ENCODE measurements at regions not wholly inside any gene's neighbourhood (a gene's known extent, or its start where the extent isn't known, plus 50 kb on each side); places are given as distances from the start of the nearest gene placed in this dataset.

- H2BK5ac ChIP-seq (ENCODE audit: low read depth, low read length): no peak overlapping the region
- H3K4me1 ChIP-seq (replicated peaks in 1 of 4; ENCODE audit: control insufficient read depth in 3 of 4, insufficient read depth in 4 of 4, low read length in 3 of 4): peaks cover 0 to 4% (median 0%) of the 10 kb centered on the region in 4 experiments; a peak in 2 of 7 replicates
- TF ChIP-seq SUZ12 (IDR thresholded peaks at IDR 0.05; ENCODE audit: low read length): no peak
- H4K20me1 ChIP-seq (replicated peaks in 1 of 2; ENCODE audit: control insufficient read depth in 1 of 2, insufficient read depth in 2 of 2, low read length in 2 of 2): no peaks in the 10 kb centered on the region
- no peak overlapping the region for H3K56ac ChIP-seq (replicated peaks; ENCODE audit: insufficient read length, low read depth, low read length)
- no peak overlapping the region for H2BK20ac ChIP-seq (ENCODE audit: low read length)
- H3K79me2 ChIP-seq (ENCODE audit: control insufficient read depth in 1 of 2, insufficient read depth in 2 of 2, low read length in 2 of 2): no peaks in the 10 kb centered on the region
- POLR2A ChIA-PET (ENCODE audit: partially characterized antibody): no interaction called here
- no peak overlapping the region for H2AFZ ChIP-seq (ENCODE audit: low read length)
- H2BK12ac ChIP-seq (ENCODE audit: low read depth, low read length): no peak overlapping the region
- no peak overlapping the region for H4K5ac ChIP-seq (ENCODE audit: insufficient read length, low read depth, low read length)
- H2AK5ac ChIP-seq (ENCODE audit: low read depth, low read length): no peak overlapping the region
- no peak overlapping the region for H4K91ac ChIP-seq (replicated peaks; ENCODE audit: insufficient read length, low read length)
- H3K18ac ChIP-seq (ENCODE audit: extremely low read depth, low read length): no peak overlapping the region
- no peak for DNase-seq (ENCODE audit: low read depth in 1 of 2, low spot score in 2 of 2)
- no peak overlapping the region for H3K27ac ChIP-seq (ENCODE audit: low read depth, low read length)
- no peaks in the 10 kb centered on the region for H3K23me2 ChIP-seq (ENCODE audit: low read depth, low read length)
- CTCF ChIA-PET (ENCODE audit: partially characterized antibody): interaction anchor here (0.5 to 7.1 kb wide), 6 partner anchors 7 to 492 kb away, joined by 3 to 46 read pairs (median 6); no protein-coding TSS in a partner anchor
- H3K9ac ChIP-seq (replicated peaks in 1 of 4; ENCODE audit: extremely low read depth in 1 of 4, low read depth in 3 of 4, low read length in 3 of 4): no peak overlapping the region
- H3K4me2 ChIP-seq (ENCODE audit: insufficient read depth in 1 of 2, low read depth in 2 of 2, low read length in 2 of 2): no peak overlapping the region
- H4K8ac ChIP-seq (ENCODE audit: extremely low read depth, insufficient read depth, low read length): no peak overlapping the region
- H2BK15ac ChIP-seq (ENCODE audit: low read length): no peak overlapping the region
- no peaks in the 10 kb centered on the region for H3K9me3 ChIP-seq (ENCODE audit: insufficient read depth in 2 of 2, low read depth in 1 of 2, low read length in 1 of 2)
- no peaks in the 10 kb centered on the region for H3K79me1 ChIP-seq (ENCODE audit: low read depth, low read length)
- H3K4ac ChIP-seq (replicated peaks; ENCODE audit: insufficient read length, low read depth, low read length): no peak overlapping the region
- no peak overlapping the region for H3K23ac ChIP-seq (ENCODE audit: insufficient read length)
- H2BK120ac ChIP-seq (replicated peaks; ENCODE audit: low read depth, low read length): no peak overlapping the region
- no peaks in the 10 kb centered on the region for H3K36me3 ChIP-seq (ENCODE audit: control insufficient read depth in 2 of 4, insufficient read depth in 4 of 4, low read length in 3 of 4)
- no peak overlapping the region for H3K4me3 ChIP-seq (ENCODE audit: extremely low read depth in 1 of 4, insufficient read depth in 2 of 4, low read depth in 3 of 4, low read length in 4 of 4)
- no peaks in the 10 kb centered on the region for H3K27me3 ChIP-seq (replicated peaks in 1 of 4; ENCODE audit: control insufficient read depth in 3 of 4, extremely low read depth in 1 of 4, insufficient read depth in 3 of 4, low read length in 3 of 4)
- no peak for FAIRE-seq
- H3K14ac ChIP-seq (ENCODE audit: insufficient read length): no peak overlapping the region
Measured at GRCh38 chr18:57904535-57904934, 101.4 kb upstream of the ATP8B1 start.
